SK-N-SH (cell line): ENCODE measurements at regions not wholly inside any gene's neighbourhood (a gene's known extent, or its start where the extent isn't known, plus 50 kb on each side); places are given as distances from the start of the nearest gene placed in this dataset.

Experiments used
- CTCF ChIA-PET: fragments of 300-600, 350-600 bp; formaldehyde crosslinking; extraction: SDS; loops from one replicate; lab custom pipeline; 2021; lab: Yijun Ruan, JAX
- POLR2A ChIA-PET: fragments of 350-600 bp; sonication (Branson Sonifier 250); formaldehyde crosslinking; extraction: SDS; loops from one replicate; lab custom pipeline; 2020; ENCODE audit warnings: antibody characterized with exemption, inconsistent platforms; lab: Yijun Ruan, JAX
- DNase-seq: peaks from one replicate; pipeline ENCODE4 v3.0.0; 2012
- H2AFZ ChIP-seq: fragments of 200-600 bp; sonication (generic); 2 replicates; pipeline ENCODE4 v1.8.1; 2016; ENCODE audit warnings: antibody characterized with exemption, mild to moderate bottlenecking, low read depth
- H3F3A ChIP-seq: fragments of 200-600 bp; sonication (generic); replicated peaks from 2 replicates; pipeline ENCODE3; 2016; ENCODE audit warnings: antibody characterized with exemption, mild to moderate bottlenecking; ENCODE audit not compliant: insufficient read depth
- H3K27ac ChIP-seq, 2 experiments: fragments of 200-500 bp in 1 of 2; fragments of 200-600 bp in 1 of 2; sonication (Bioruptor generic) in 1 of 2; sonication (generic), shearing (Covaris generic) in 1 of 2; 2 replicates each; pipeline versions ENCODE4 v1.5.1 to v1.6.1; 2014 to 2016; ENCODE audit warnings: low read depth in 2 of 2, inconsistent platforms in 1 of 2, low read length in 1 of 2, mild to moderate bottlenecking in 1 of 2, mixed read lengths in 1 of 2
- H3K27me3 ChIP-seq: fragments of 200-600 bp; sonication (generic), shearing (Covaris generic); 2 replicates; pipeline ENCODE4 v1.6.1; 2016; ENCODE audit warnings: mixed run types; ENCODE audit not compliant: insufficient read depth
- H3K36me3 ChIP-seq, 2 experiments: fragments of 200-500 bp in 1 of 2; fragments of 200-600 bp in 1 of 2; sonication (Bioruptor generic) in 1 of 2; sonication (generic) in 1 of 2; replicated peaks in 1 of 2; 2 replicates each; pipeline versions ENCODE3 to v1.5.1; 2014 to 2016; ENCODE audit warnings: low read length in 1 of 2, mild to moderate bottlenecking in 1 of 2; ENCODE audit not compliant: insufficient read depth in 2 of 2, control insufficient read depth in 1 of 2
- H3K4me1 ChIP-seq, 2 experiments: fragments of 200-500 bp in 1 of 2; fragments of 200-600 bp in 1 of 2; sonication (Bioruptor generic) in 1 of 2; sonication (generic), shearing (Covaris generic) in 1 of 2; 2 replicates each; pipeline versions ENCODE4 v1.5.1 to v1.6.1; 2014 to 2016; ENCODE audit warnings: low read depth in 1 of 2, low read length in 1 of 2, mixed run types in 1 of 2; ENCODE audit not compliant: insufficient read depth in 2 of 2, control insufficient read depth in 1 of 2
- H3K4me2 ChIP-seq: fragments of 200-600 bp; sonication (generic), shearing (Covaris generic); 2 replicates; pipeline ENCODE4 v1.6.1; 2017; ENCODE audit warnings: mixed run types
- H3K4me3 ChIP-seq, 2 experiments: fragments of 200-500 bp in 1 of 2; fragments of 200-600 bp in 1 of 2; sonication (Bioruptor generic) in 1 of 2; sonication (generic), shearing (Covaris generic) in 1 of 2; 2 replicates each; pipeline versions ENCODE4 v1.5.1 to v1.8.1; 2014 to 2016; ENCODE audit warnings: low read depth in 2 of 2, inconsistent platforms in 1 of 2, low read length in 1 of 2, mild to moderate bottlenecking in 1 of 2, mixed read lengths in 1 of 2, moderate library complexity in 1 of 2
- H3K79me2 ChIP-seq: fragments of 200-600 bp; sonication (generic); 2 replicates; pipeline ENCODE4 v1.8.1; 2017; ENCODE audit warnings: mild to moderate bottlenecking; ENCODE audit not compliant: insufficient read depth
- H3K9ac ChIP-seq: fragments of 200-600 bp; sonication (generic); 2 replicates; pipeline ENCODE4 v1.6.1; 2017; ENCODE audit warnings: mixed run types
- H3K9me2 ChIP-seq: fragments of 200-600 bp; sonication (generic); 2 replicates; pipeline ENCODE4 v1.6.1; 2017; ENCODE audit warnings: mixed run types
- H3K9me3 ChIP-seq: fragments of 200-600 bp; sonication (generic); 2 replicates; pipeline ENCODE4 v1.6.1; 2017; ENCODE audit warnings: mixed run types, mild to moderate bottlenecking, moderate library complexity
- H4K20me1 ChIP-seq: fragments of 200-600 bp; sonication (generic); 2 replicates; pipeline ENCODE4 v1.6.1; 2017; ENCODE audit warnings: mild to moderate bottlenecking, mixed run types; ENCODE audit not compliant: insufficient read depth
- ELF1 ChIP-seq: IDR thresholded peaks from 2 replicates; pipeline ENCODE4 v1.4.0; 2012
- EP300 ChIP-seq, 2 experiments: IDR thresholded peaks; 2 replicates each; pipeline versions ENCODE4 v1.4.0 to v1.6.1; 2012; ENCODE audit warnings: borderline replicate concordance in 1 of 2, low read depth in 1 of 2, low read length in 1 of 2
- GATA2 ChIP-seq: sonication (generic); formaldehyde crosslinking; IDR thresholded peaks from 2 replicates; pipeline ENCODE4 v1.5.0; 2020; ENCODE audit warnings: mild to moderate bottlenecking, missing genetic modification reagents
- JUND ChIP-seq: IDR thresholded peaks from 2 replicates; pipeline ENCODE4 v1.4.0; 2012
- NFIC ChIP-seq: IDR thresholded peaks from 2 replicates; pipeline ENCODE4 v1.4.0; 2012; ENCODE audit warnings: borderline replicate concordance
- NRF1 ChIP-seq: IDR thresholded peaks from 2 replicates; pipeline ENCODE4 v1.6.1; 2012; ENCODE audit warnings: low read depth, mild to moderate bottlenecking, low read length
- POLR2AphosphoS5 ChIP-seq: IDR thresholded peaks from 2 replicates; pipeline ENCODE4 v1.6.1; 2012; ENCODE audit warnings: low read depth, low read length
- RAD21 ChIP-seq: IDR thresholded peaks from 2 replicates; pipeline ENCODE4 v1.6.1; 2012; ENCODE audit warnings: mild to moderate bottlenecking, low read length
- RCOR1 ChIP-seq: fragments of 150-350 bp; IDR thresholded peaks from 2 replicates; pipeline ENCODE4 v1.6.1; 2017; ENCODE audit warnings: antibody characterized with exemption, low read length
- TAF1 ChIP-seq: IDR thresholded peaks from 2 replicates; pipeline ENCODE4 v1.6.1; 2012; ENCODE audit warnings: low read depth, mild to moderate bottlenecking, low read length, moderate library complexity, borderline replicate concordance
- TEAD4 ChIP-seq: IDR thresholded peaks from 2 replicates; pipeline ENCODE4 v1.4.0; 2012; ENCODE audit warnings: mild to moderate bottlenecking, borderline replicate concordance; ENCODE audit not compliant: insufficient read depth
- YY1 ChIP-seq: IDR thresholded peaks from 2 replicates; pipeline ENCODE4 v1.4.0; 2012; ENCODE audit warnings: low read depth, mild to moderate bottlenecking
- WGBS: methylation state at CpG from one replicate; pipeline ENCODE4 v1.1.6; 2017; ENCODE audit warnings: low lambda C conversion rate; 5-methylcytosine and 5-hydroxymethylcytosine counted together
- TF ChIP-seq, protein P1 (sequence below): IDR thresholded peaks from 2 replicates; pipeline ENCODE4; 2012
- TF ChIP-seq, protein P2 (sequence below): IDR thresholded peaks from 2 replicates; pipeline ENCODE4 v1.6.1; 2012; ENCODE audit warnings: mild to moderate bottlenecking, low read depth, low read length, moderate library complexity
- TF ChIP-seq, protein P3 (sequence below): IDR thresholded peaks from 2 replicates; pipeline ENCODE4 v1.4.0; 2012; ENCODE audit warnings: low read depth, borderline replicate concordance
- TF ChIP-seq, protein P4 (sequence below): IDR thresholded peaks from 2 replicates; pipeline ENCODE4 v1.4.0; 2012; ENCODE audit warnings: low read depth, borderline replicate concordance
- TF ChIP-seq, protein P5 (sequence below): IDR thresholded peaks from 2 replicates; pipeline ENCODE4 v1.4.0; 2012; ENCODE audit warnings: low read depth
- TF ChIP-seq, protein P6 (sequence below): fragments of 150-350 bp; IDR thresholded peaks from 2 replicates; pipeline ENCODE4 v1.6.1; 2016; ENCODE audit warnings: mild to moderate bottlenecking, low read depth, low read length

DNA sequence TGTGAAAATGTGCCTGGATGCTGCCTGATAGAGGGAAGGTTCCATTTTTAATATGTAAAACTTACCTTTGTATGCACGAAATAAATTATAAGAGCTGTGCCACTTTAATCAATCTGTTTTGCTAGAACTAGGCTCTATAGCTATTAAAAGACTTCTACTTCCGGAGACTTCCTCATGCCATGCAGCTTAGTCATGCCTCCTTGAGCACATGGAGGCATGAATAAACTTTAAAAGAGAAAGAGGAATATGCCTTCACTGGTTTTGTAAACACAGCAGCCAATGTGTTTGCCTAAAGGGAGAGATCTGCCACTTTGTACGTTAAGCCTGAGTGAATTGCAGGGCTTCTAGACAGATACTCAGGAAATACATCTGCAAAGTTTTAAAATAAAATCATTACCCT lies 604.6 kb downstream of the LRRIQ3 start (continued):
- TF ChIP-seq, protein P1, sequence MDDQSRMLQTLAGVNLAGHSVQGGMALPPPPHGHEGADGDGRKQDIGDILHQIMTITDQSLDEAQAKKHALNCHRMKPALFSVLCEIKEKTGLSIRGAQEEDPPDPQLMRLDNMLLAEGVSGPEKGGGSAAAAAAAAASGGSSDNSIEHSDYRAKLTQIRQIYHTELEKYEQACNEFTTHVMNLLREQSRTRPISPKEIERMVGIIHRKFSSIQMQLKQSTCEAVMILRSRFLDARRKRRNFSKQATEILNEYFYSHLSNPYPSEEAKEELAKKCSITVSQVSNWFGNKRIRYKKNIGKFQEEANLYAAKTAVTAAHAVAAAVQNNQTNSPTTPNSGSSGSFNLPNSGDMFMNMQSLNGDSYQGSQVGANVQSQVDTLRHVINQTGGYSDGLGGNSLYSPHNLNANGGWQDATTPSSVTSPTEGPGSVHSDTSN, result no peak
- TF ChIP-seq RCOR1 (no peak), RAD21 (no peak)
- TF ChIP-seq, protein P2, sequence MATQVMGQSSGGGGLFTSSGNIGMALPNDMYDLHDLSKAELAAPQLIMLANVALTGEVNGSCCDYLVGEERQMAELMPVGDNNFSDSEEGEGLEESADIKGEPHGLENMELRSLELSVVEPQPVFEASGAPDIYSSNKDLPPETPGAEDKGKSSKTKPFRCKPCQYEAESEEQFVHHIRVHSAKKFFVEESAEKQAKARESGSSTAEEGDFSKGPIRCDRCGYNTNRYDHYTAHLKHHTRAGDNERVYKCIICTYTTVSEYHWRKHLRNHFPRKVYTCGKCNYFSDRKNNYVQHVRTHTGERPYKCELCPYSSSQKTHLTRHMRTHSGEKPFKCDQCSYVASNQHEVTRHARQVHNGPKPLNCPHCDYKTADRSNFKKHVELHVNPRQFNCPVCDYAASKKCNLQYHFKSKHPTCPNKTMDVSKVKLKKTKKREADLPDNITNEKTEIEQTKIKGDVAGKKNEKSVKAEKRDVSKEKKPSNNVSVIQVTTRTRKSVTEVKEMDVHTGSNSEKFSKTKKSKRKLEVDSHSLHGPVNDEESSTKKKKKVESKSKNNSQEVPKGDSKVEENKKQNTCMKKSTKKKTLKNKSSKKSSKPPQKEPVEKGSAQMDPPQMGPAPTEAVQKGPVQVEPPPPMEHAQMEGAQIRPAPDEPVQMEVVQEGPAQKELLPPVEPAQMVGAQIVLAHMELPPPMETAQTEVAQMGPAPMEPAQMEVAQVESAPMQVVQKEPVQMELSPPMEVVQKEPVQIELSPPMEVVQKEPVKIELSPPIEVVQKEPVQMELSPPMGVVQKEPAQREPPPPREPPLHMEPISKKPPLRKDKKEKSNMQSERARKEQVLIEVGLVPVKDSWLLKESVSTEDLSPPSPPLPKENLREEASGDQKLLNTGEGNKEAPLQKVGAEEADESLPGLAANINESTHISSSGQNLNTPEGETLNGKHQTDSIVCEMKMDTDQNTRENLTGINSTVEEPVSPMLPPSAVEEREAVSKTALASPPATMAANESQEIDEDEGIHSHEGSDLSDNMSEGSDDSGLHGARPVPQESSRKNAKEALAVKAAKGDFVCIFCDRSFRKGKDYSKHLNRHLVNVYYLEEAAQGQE, result no peak

DNA sequence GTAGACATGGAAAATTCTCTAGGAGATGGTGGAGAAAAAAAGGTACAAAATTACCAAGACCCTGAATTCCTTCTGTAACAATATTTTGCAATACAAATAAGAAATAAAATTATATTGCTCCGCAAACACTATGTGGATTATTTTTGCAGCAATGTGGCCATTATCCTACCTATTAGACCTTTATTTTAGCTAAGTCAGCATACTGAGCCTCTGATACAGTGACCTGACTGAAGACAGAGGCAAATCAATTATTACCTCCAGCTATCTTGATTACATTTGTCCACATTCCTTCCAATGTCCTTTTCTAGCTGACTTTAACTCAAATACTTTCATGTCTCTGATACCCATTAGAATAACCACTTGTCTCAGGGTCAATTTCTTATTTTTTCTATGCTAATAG lies 610.9 kb downstream of the LRRIQ3 start:
- POLR2A ChIA-PET, result no interaction called here
- CTCF ChIA-PET, result no interaction called here
- Histone ChIP-seq H3K4me2 (no peak overlapping the region), H3K9me3 (no peaks in the 10 kb centered on the region), H3K27ac (no peak overlapping the region), H3K79me2 (no peaks in the 10 kb centered on the region), H3K9me2 (no peaks in the 10 kb centered on the region), H3K27me3 (no peaks in the 10 kb centered on the region), H3F3A (no peaks in the 10 kb centered on the region), H3K9ac (no peak overlapping the region), H3K4me3 (no peak overlapping the region), H2AFZ (no peak overlapping the region), H4K20me1 (no peaks in the 10 kb centered on the region), H3K36me3 (no peaks in the 10 kb centered on the region), H3K4me1 (no peaks in the 10 kb centered on the region)
- TF ChIP-seq TEAD4, result no peak
- TF ChIP-seq POLR2AphosphoS5, result no peak
- TF ChIP-seq JUND, result no peak
- no peak for TF ChIP-seq RAD21
- TF ChIP-seq TAF1, result no peak
- no peak for TF ChIP-seq EP300 (IDR thresholded peaks at IDR 0.05; ENCODE audit: borderline replicate concordance in 1 of 2, low read depth in 1 of 2, low read length in 1 of 2)
- no peak for TF ChIP-seq YY1
- no peak for TF ChIP-seq NFIC
- no peak for TF ChIP-seq NRF1
- TF ChIP-seq, protein P3, sequence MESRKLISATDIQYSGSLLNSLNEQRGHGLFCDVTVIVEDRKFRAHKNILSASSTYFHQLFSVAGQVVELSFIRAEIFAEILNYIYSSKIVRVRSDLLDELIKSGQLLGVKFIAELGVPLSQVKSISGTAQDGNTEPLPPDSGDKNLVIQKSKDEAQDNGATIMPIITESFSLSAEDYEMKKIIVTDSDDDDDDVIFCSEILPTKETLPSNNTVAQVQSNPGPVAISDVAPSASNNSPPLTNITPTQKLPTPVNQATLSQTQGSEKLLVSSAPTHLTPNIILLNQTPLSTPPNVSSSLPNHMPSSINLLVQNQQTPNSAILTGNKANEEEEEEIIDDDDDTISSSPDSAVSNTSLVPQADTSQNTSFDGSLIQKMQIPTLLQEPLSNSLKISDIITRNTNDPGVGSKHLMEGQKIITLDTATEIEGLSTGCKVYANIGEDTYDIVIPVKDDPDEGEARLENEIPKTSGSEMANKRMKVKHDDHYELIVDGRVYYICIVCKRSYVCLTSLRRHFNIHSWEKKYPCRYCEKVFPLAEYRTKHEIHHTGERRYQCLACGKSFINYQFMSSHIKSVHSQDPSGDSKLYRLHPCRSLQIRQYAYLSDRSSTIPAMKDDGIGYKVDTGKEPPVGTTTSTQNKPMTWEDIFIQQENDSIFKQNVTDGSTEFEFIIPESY, result no peak
- TF ChIP-seq GATA2, result no peak
- TF ChIP-seq, protein P4, sequence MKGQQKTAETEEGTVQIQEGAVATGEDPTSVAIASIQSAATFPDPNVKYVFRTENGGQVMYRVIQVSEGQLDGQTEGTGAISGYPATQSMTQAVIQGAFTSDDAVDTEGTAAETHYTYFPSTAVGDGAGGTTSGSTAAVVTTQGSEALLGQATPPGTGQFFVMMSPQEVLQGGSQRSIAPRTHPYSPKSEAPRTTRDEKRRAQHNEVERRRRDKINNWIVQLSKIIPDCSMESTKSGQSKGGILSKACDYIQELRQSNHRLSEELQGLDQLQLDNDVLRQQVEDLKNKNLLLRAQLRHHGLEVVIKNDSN, result no peak
- TF ChIP-seq, protein P5, sequence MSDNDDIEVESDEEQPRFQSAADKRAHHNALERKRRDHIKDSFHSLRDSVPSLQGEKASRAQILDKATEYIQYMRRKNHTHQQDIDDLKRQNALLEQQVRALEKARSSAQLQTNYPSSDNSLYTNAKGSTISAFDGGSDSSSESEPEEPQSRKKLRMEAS, result no peak
- TF ChIP-seq, protein P6, sequence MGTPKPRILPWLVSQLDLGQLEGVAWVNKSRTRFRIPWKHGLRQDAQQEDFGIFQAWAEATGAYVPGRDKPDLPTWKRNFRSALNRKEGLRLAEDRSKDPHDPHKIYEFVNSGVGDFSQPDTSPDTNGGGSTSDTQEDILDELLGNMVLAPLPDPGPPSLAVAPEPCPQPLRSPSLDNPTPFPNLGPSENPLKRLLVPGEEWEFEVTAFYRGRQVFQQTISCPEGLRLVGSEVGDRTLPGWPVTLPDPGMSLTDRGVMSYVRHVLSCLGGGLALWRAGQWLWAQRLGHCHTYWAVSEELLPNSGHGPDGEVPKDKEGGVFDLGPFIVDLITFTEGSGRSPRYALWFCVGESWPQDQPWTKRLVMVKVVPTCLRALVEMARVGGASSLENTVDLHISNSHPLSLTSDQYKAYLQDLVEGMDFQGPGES, result no peak
- no peak for TF ChIP-seq RCOR1
- TF ChIP-seq ELF1, result no peak
- TF ChIP-seq, all 33 proteins: peak for 0
- 94% methylated on average over 1 of the region's 1 CpG for WGBS
- DNase-seq, result no peak
